Astrocyte (in vitro differentiated cells and primary cell): ENCODE measurements at regions not wholly inside any gene's neighbourhood (a gene's known extent, or its start where the extent isn't known, plus 50 kb on each side); places are given as distances from the start of the nearest gene placed in this dataset.

Source experiments
- CTCF ChIP-seq: IDR thresholded peaks from 2 replicates; pipeline ENCODE4 v1.5.1; 2011; ENCODE audit warnings: low read depth, mild to moderate bottlenecking, inconsistent platforms, low read length, moderate library complexity; ENCODE audit not compliant: insufficient read depth
- EZH2 ChIP-seq: IDR thresholded peaks from 2 replicates; pipeline ENCODE4 v1.6.1; 2012; ENCODE audit warnings: mild to moderate bottlenecking, low read length, inconsistent platforms; ENCODE audit not compliant: insufficient read depth

- TF ChIP-seq CTCF: no peak
- no peak for TF ChIP-seq EZH2
These were observed 482.5 kb upstream of the UBE2E2 start for GRCh38 chr3:22720596-22720995.
